ENCODE measurements at regions not wholly inside any gene's neighbourhood (a gene's known extent, or its start where the extent isn't known, plus 50 kb on each side); places are given as distances from the start of the nearest gene placed in this dataset.

GRCh38 chr18:27656167-27656778, 471.2 kb upstream of the CHST9 start:
- no peak for DNase-seq

GRCh38 chr18:27653247-27653646, 468.1 kb upstream of the CHST9 start:
- Mint-ChIP-seq H3K4me3 (no peak overlapping the region), H3K27me3 (no peaks in the 10 kb centered on the region), H3K4me1 (ENCODE audit: low read depth in 2 of 2) (peaks cover 0 to 1% of the 10 kb centered on the region in 2 donors), H3K9me3 (peaks cover 5 to 7% of the 10 kb centered on the region in 2 donors), H3K27ac (no peak overlapping the region), H3K36me3 (ENCODE audit: insufficient read depth) (no peaks in the 10 kb centered on the region)
- ATAC-seq (replicated peaks) (no peak), DNase-seq (no peak)

More at GRCh38 chr18:27656167-27656778, 471.2 kb upstream of the CHST9 start:
- peaks cover 5 to 10% of the 10 kb centered on the region in 2 donors for H3K9me3 Mint-ChIP-seq
- no peaks in the 10 kb centered on the region for H3K36me3 Mint-ChIP-seq (ENCODE audit: insufficient read depth)
- no peaks in the 10 kb centered on the region for H3K27me3 Mint-ChIP-seq
- H3K4me3 Mint-ChIP-seq = no peak overlapping the region
- H3K27ac Mint-ChIP-seq = no peak overlapping the region
- H3K4me1 Mint-ChIP-seq (ENCODE audit: low read depth in 2 of 2) = peaks cover 0 to 1% of the 10 kb centered on the region in 2 donors
- ATAC-seq (replicated peaks) = no peak

GRCh38 chr18:27652480-27653121, 467.5 kb upstream of the CHST9 start:
- DNase-seq = no peak
- Mint-ChIP-seq H3K36me3 (ENCODE audit: insufficient read depth) (no peaks in the 10 kb centered on the region), H3K27me3 (no peaks in the 10 kb centered on the region), H3K4me3 (no peak overlapping the region), H3K9me3 (peaks cover 5 to 7% of the 10 kb centered on the region in 2 donors), H3K27ac (no peak overlapping the region), H3K4me1 (ENCODE audit: low read depth in 2 of 2) (peaks cover 0 to 1% of the 10 kb centered on the region in 2 donors)
- no peak for ATAC-seq (replicated peaks)

GRCh38 chr18:27649621-27650020, 464.5 kb upstream of the CHST9 start:
- Mint-ChIP-seq H3K36me3 (ENCODE audit: insufficient read depth) (no peaks in the 10 kb centered on the region), H3K4me1 (ENCODE audit: low read depth in 2 of 2) (peaks cover 0 to 1% of the 10 kb centered on the region in 2 donors), H3K27ac (no peak overlapping the region), H3K9me3 (peaks cover 3 to 7% of the 10 kb centered on the region in 2 donors), H3K27me3 (no peaks in the 10 kb centered on the region), H3K4me3 (no peak overlapping the region)
- no peak for ATAC-seq (replicated peaks)
- no peak for DNase-seq

GRCh38 chr18:27645929-27646328, 460.8 kb upstream of the CHST9 start:
- Mint-ChIP-seq H3K36me3 (ENCODE audit: insufficient read depth) (no peaks in the 10 kb centered on the region), H3K9me3 (peaks cover 0 to 1% of the 10 kb centered on the region in 2 donors), H3K4me3 (no peak overlapping the region), H3K27me3 (no peaks in the 10 kb centered on the region), H3K27ac (no peak overlapping the region), H3K4me1 (ENCODE audit: low read depth in 2 of 2) (no peaks in the 10 kb centered on the region)
- ATAC-seq (replicated peaks) (no peak), DNase-seq (no peak)

- H3K27ac Mint-ChIP-seq = no peak overlapping the region
- no peaks in the 10 kb centered on the region for H3K4me1 Mint-ChIP-seq (ENCODE audit: low read depth in 2 of 2)
- H3K9me3 Mint-ChIP-seq = peaks cover 0 to 11% of the 10 kb centered on the region in 2 donors
Measured at GRCh38 chr18:27636576-27637085, 451.5 kb upstream of the CHST9 start.

GRCh38 chr18:27632706-27633105, 447.6 kb upstream of the CHST9 start:
- Mint-ChIP-seq H3K36me3 (ENCODE audit: insufficient read depth) (no peaks in the 10 kb centered on the region), H3K27ac (no peak overlapping the region), H3K27me3 (no peaks in the 10 kb centered on the region), H3K4me1 (ENCODE audit: low read depth in 2 of 2) (no peaks in the 10 kb centered on the region), H3K9me3 (peaks cover 0 to 11% of the 10 kb centered on the region in 2 donors), H3K4me3 (no peak overlapping the region)
- ATAC-seq (replicated peaks) (no peak), DNase-seq (no peak)

More at GRCh38 chr18:27636576-27637085, 451.5 kb upstream of the CHST9 start:
- Mint-ChIP-seq H3K27me3 (no peaks in the 10 kb centered on the region), H3K4me3 (no peak overlapping the region), H3K36me3 (ENCODE audit: insufficient read depth) (no peaks in the 10 kb centered on the region)
- ATAC-seq (replicated peaks) = no peak
- no peak for DNase-seq

GRCh38 chr18:27627927-27628326, 442.8 kb upstream of the CHST9 start:
- Mint-ChIP-seq H3K4me1 (ENCODE audit: low read depth in 2 of 2) (no peaks in the 10 kb centered on the region), H3K4me3 (no peak overlapping the region), H3K36me3 (ENCODE audit: insufficient read depth) (no peaks in the 10 kb centered on the region), H3K27me3 (no peaks in the 10 kb centered on the region), H3K27ac (no peak overlapping the region), H3K9me3 (peaks cover 0 to 6% of the 10 kb centered on the region in 2 donors)
- no peak for DNase-seq
- ATAC-seq (replicated peaks) = no peak

GRCh38 chr18:27621236-27621890, 436.3 kb upstream of the CHST9 start:
- ATAC-seq (replicated peaks) (no peak), DNase-seq (no peak)
- H3K27ac Mint-ChIP-seq = no peak overlapping the region
- no peaks in the 10 kb centered on the region for H3K36me3 Mint-ChIP-seq (ENCODE audit: insufficient read depth)
- no peaks in the 10 kb centered on the region for H3K4me1 Mint-ChIP-seq (ENCODE audit: low read depth in 2 of 2)
- no peaks in the 10 kb centered on the region for H3K27me3 Mint-ChIP-seq
- peaks cover 2 to 6% of the 10 kb centered on the region in 2 donors for H3K9me3 Mint-ChIP-seq
- H3K4me3 Mint-ChIP-seq = no peak overlapping the region

- no peak overlapping the region for H3K4me3 Mint-ChIP-seq
- H3K27ac Mint-ChIP-seq = no peak overlapping the region
- no peaks in the 10 kb centered on the region for H3K4me1 Mint-ChIP-seq (ENCODE audit: low read depth in 2 of 2)
- peaks cover 0 to 8% of the 10 kb centered on the region in 2 donors for H3K9me3 Mint-ChIP-seq
- no peaks in the 10 kb centered on the region for H3K36me3 Mint-ChIP-seq (ENCODE audit: insufficient read depth)
- ATAC-seq (replicated peaks) (no peak), DNase-seq (no peak)
- H3K27me3 Mint-ChIP-seq = no peaks in the 10 kb centered on the region
Measured at GRCh38 chr18:27619906-27620305, 434.8 kb upstream of the CHST9 start.

- no peak for ATAC-seq (replicated peaks)
- Mint-ChIP-seq H3K9me3 (peaks cover 0 to 8% of the 10 kb centered on the region in 2 donors), H3K4me3 (no peak overlapping the region), H3K27me3 (no peaks in the 10 kb centered on the region), H3K27ac (no peak overlapping the region), H3K4me1 (ENCODE audit: low read depth in 2 of 2) (no peaks in the 10 kb centered on the region), H3K36me3 (ENCODE audit: insufficient read depth) (no peaks in the 10 kb centered on the region)
- no peak for DNase-seq
Measured at GRCh38 chr18:27619090-27619772, 434.1 kb upstream of the CHST9 start.

GRCh38 chr18:27616324-27616723, 431.2 kb upstream of the CHST9 start:
- Mint-ChIP-seq H3K4me1 (ENCODE audit: low read depth in 2 of 2) (no peaks in the 10 kb centered on the region), H3K9me3 (peaks cover 0 to 8% of the 10 kb centered on the region in 2 donors), H3K27ac (no peak overlapping the region), H3K4me3 (no peak overlapping the region), H3K36me3 (ENCODE audit: insufficient read depth) (no peaks in the 10 kb centered on the region), H3K27me3 (no peaks in the 10 kb centered on the region)
- DNase-seq (no peak), ATAC-seq (replicated peaks) (no peak)

All from effector memory CD8-positive, alpha-beta T cell (primary cell).